PC-9 (cell line): ENCODE measurements at regions not wholly inside any gene's neighbourhood (a gene's known extent, or its start where the extent isn't known, plus 50 kb on each side); places are given as distances from the start of the nearest gene placed in this dataset.

Experiments used
- BruUV-seq: library from RNA; stranded (reverse); fragments of 400-500 nt; replicated peaks from 2 replicates; lab custom pipeline; 2021; lab: Mats Ljungman, UMichigan
- CTCF ChIA-PET: fragments of 300-600 bp; sonication (Branson Sonifier 250); formaldehyde crosslinking; loops from one replicate; lab custom pipeline; 2022; ENCODE audit warnings: antibody characterized with exemption; lab: Charles Lee
- POLR2A ChIA-PET: fragments of 300-600 bp; sonication (Branson Sonifier 250); formaldehyde crosslinking; loops from one replicate; lab custom pipeline; 2022; ENCODE audit warnings: antibody characterized with exemption; ENCODE audit not compliant: unreplicated experiment; lab: Charles Lee
- DNase-seq, 2 experiments: peaks; one replicate each; pipeline versions ENCODE4 v3.0.0 to v3.0.0-alpha.2; 2015 to 2022; ENCODE audit warnings: mixed read lengths in 1 of 2
- H2AFZ ChIP-seq: fragments of 200-600 bp; sonication (generic); 2 replicates; pipeline ENCODE4 v1.8.1; 2017; ENCODE audit warnings: antibody characterized with exemption
- H3F3A ChIP-seq: fragments of 200-600 bp; sonication (generic); 2 replicates; pipeline ENCODE4 v1.8.1; 2017; ENCODE audit warnings: antibody characterized with exemption, mild to moderate bottlenecking, low read depth; ENCODE audit not compliant: insufficient read depth
- H3K27ac ChIP-seq: fragments of 200-600 bp; sonication (generic); 2 replicates; pipeline ENCODE4 v1.6.1; 2016; ENCODE audit warnings: mixed run types
- H3K27me3 ChIP-seq: fragments of 200-600 bp; sonication (generic); 2 replicates; pipeline ENCODE4 v1.6.1; 2016; ENCODE audit warnings: low read depth, mixed run types; ENCODE audit not compliant: insufficient read depth
- H3K36me3 ChIP-seq: fragments of 200-600 bp; sonication (generic); 2 replicates; pipeline ENCODE4 v1.6.1; 2016; ENCODE audit warnings: low read depth, mixed run types
- H3K4me1 ChIP-seq: fragments of 200-600 bp; sonication (generic); replicated peaks from 2 replicates; pipeline ENCODE4 v1.6.1; 2016; ENCODE audit warnings: mixed run types; ENCODE audit not compliant: insufficient read depth
- H3K4me2 ChIP-seq: fragments of 200-600 bp; sonication (generic); 2 replicates; pipeline ENCODE4 v1.6.1; 2017; ENCODE audit warnings: mixed run types
- H3K4me3 ChIP-seq: fragments of 200-600 bp; sonication (generic); 2 replicates; pipeline ENCODE4 v1.6.1; 2016; ENCODE audit warnings: mixed run types
- H3K79me2 ChIP-seq: fragments of 200-600 bp; sonication (generic); 2 replicates; pipeline ENCODE4 v1.6.1; 2017; ENCODE audit warnings: low read depth, mixed run types
- H3K9me2 ChIP-seq: fragments of 200-600 bp; sonication (generic); 2 replicates; pipeline ENCODE4 v1.8.1; 2017; ENCODE audit warnings: mild to moderate bottlenecking; ENCODE audit not compliant: insufficient read depth
- H3K9me3 ChIP-seq: fragments of 200-600 bp; sonication (generic); 2 replicates; pipeline ENCODE4 v1.8.1; 2016; ENCODE audit warnings: low read depth; ENCODE audit not compliant: insufficient read depth
- H4K20me1 ChIP-seq: fragments of 200-600 bp; sonication (generic); 2 replicates; pipeline ENCODE4 v1.8.1; 2017; ENCODE audit not compliant: insufficient read depth
- EZH2 ChIP-seq: fragments of 200-600 bp; sonication (generic); IDR thresholded peaks from 2 replicates; pipeline ENCODE4 v1.8.0; 2017; ENCODE audit warnings: antibody characterized with exemption, low read depth
- intact Hi-C: fragments of 100-400 bp; cut with micrococcal nuclease; formaldehyde crosslinking; loops from one replicate; pipeline ENCODE4 v1.10.0; 2022; ENCODE audit not compliant: unreplicated experiment
- TF ChIP-seq, protein P1 (sequence below): fragments of 200-600 bp; sonication (generic); conservative IDR thresholded peaks from 2 replicates; pipeline ENCODE4 v1.6.1; 2017; ENCODE audit warnings: mixed run types, antibody characterized with exemption, mild to moderate bottlenecking, moderate library complexity

DNA sequence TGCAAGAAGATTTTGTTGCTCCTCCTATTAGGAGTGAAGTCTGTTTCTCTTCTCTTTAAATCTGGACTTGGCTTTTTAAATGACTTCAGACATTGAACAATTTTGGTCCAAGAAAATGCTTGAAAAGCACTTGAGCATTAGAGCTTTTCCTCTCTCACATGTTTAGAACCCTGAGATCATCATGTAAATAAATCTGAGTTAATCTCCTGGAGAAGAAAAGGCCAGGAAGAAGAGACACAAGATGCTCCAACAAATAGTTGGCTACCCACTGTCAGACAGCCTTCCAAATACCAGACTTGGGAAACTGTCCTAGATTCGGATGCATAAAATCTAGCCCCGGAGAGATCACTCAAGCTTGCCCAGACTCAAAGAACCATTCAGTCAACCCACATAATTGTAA lies 1353.1 kb upstream of the ADGRL4 start:
- H2AFZ ChIP-seq, result no peak overlapping the region

DNA sequence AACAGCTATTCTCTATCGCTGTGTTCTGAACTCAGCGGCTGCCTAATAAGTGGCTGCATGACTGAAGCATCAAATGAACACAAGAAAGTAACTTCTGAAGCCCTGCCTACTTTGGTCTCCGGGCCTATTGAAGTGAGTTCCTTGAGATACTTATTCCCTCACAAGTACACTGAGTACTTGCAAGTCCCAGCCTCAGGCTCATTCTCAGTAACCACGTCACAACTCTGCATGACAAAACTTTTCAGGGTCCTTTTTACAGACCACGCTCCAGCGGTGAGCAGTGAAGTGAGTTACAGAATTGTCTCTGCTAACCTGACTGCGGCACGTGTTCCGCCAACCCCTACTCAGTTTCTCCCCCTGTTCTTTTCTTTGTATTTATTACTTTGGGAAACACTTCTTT lies 1342.7 kb upstream of the ADGRL4 start:
- ChIA-PET POLR2A (no interaction called here), CTCF (no interaction called here)
- no peak overlapping the region for H3K4me2 ChIP-seq
- no peaks in the 10 kb centered on the region for H3K27me3 ChIP-seq
- 0 out of 2 replicates have a peak, but pooled peaks cover 4% of the 10 kb centered on the region for H3K9me3 ChIP-seq
- DNase-seq, result no peak
- H3K4me3 ChIP-seq, result no peak overlapping the region
- no peaks in the 10 kb centered on the region for H3K36me3 ChIP-seq
- H3K4me1 ChIP-seq, result no peaks in the 10 kb centered on the region
- TF ChIP-seq, protein P1, sequence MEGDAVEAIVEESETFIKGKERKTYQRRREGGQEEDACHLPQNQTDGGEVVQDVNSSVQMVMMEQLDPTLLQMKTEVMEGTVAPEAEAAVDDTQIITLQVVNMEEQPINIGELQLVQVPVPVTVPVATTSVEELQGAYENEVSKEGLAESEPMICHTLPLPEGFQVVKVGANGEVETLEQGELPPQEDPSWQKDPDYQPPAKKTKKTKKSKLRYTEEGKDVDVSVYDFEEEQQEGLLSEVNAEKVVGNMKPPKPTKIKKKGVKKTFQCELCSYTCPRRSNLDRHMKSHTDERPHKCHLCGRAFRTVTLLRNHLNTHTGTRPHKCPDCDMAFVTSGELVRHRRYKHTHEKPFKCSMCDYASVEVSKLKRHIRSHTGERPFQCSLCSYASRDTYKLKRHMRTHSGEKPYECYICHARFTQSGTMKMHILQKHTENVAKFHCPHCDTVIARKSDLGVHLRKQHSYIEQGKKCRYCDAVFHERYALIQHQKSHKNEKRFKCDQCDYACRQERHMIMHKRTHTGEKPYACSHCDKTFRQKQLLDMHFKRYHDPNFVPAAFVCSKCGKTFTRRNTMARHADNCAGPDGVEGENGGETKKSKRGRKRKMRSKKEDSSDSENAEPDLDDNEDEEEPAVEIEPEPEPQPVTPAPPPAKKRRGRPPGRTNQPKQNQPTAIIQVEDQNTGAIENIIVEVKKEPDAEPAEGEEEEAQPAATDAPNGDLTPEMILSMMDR, result no peak
- no peaks in the 10 kb centered on the region for H4K20me1 ChIP-seq
- H3F3A ChIP-seq, result no peaks in the 10 kb centered on the region; the same call in 1 of the 2 replicates
- BruUV-seq, result no TSS peak
- no peak overlapping the region for H2AFZ ChIP-seq
- H3K9me2 ChIP-seq, result no peaks in the 10 kb centered on the region
- intact Hi-C loops, result no loop called here
- no peaks in the 10 kb centered on the region for H3K79me2 ChIP-seq
- H3K27ac ChIP-seq, result no peak overlapping the region

More for the DNA sequence above, 1353.1 kb upstream of the ADGRL4 start:
- ChIA-PET POLR2A (interaction anchor here (0.7 kb wide), 1 partner anchor 1137 kb away, joined by 4 read pairs; no protein-coding TSS in a partner anchor), CTCF (no interaction called here)
- Histone ChIP-seq H3K4me3 (no peak overlapping the region), H3K27ac (no peak overlapping the region), H3K27me3 (no peaks in the 10 kb centered on the region), H3K9me2 (no peaks in the 10 kb centered on the region; the same call in 1 of the 2 replicates), H3K4me1 (no peaks in the 10 kb centered on the region), H3K4me2 (no peak overlapping the region), H4K20me1 (no peaks in the 10 kb centered on the region), H3K9me3 (no peaks in the 10 kb centered on the region), H3K79me2 (no peaks in the 10 kb centered on the region), H3K36me3 (no peaks in the 10 kb centered on the region), H3F3A (no peaks in the 10 kb centered on the region)
- no peak for TF ChIP-seq EZH2
- TF ChIP-seq, protein P1, result no peak
- BruUV-seq, result no TSS peak
- intact Hi-C loops, result no loop called here
- DNase-seq, result no peak

DNA sequence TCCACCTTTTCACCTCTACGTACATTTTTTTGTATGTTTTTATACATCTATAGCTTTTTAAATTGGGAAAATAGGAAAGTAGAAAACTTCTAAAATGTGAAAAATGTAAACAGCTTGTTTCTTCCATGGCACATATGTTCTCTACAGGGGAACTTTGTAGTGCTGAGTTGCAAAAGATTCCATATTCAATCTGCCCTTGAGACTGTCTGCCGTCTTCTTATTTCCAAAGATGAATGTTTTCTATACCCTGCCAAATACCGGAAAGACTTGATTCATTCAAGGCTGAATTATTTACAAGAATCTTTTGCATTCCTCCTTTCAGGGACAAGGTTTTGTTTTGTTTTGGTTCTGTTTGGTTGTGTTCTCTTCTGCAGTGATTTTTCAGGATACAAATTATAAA lies 1334.5 kb upstream of the ADGRL4 start:
- Histone ChIP-seq H2AFZ (no peak overlapping the region), H3K36me3 (no peaks in the 10 kb centered on the region), H3K27me3 (no peaks in the 10 kb centered on the region), H3K4me1 (no peaks in the 10 kb centered on the region), H3F3A (no peaks in the 10 kb centered on the region), H3K27ac (no peak overlapping the region), H3K9me3 (no peaks in the 10 kb centered on the region), H3K4me2 (no peak overlapping the region), H3K4me3 (no peak overlapping the region), H3K9me2 (no peaks in the 10 kb centered on the region), H4K20me1 (no peaks in the 10 kb centered on the region), H3K79me2 (no peaks in the 10 kb centered on the region)
- no peak for DNase-seq
- intact Hi-C loops, result no loop called here
- POLR2A ChIA-PET, result no interaction called here
- TF ChIP-seq, protein P1, result no peak
- TF ChIP-seq EZH2, result no peak
- no TSS peak for BruUV-seq
- CTCF ChIA-PET, result no interaction called here
